ENCODE measurements at regions not wholly inside any gene's neighbourhood (a gene's known extent, or its start where the extent isn't known, plus 50 kb on each side); places are given as distances from the start of the nearest gene placed in this dataset.

DNA sequence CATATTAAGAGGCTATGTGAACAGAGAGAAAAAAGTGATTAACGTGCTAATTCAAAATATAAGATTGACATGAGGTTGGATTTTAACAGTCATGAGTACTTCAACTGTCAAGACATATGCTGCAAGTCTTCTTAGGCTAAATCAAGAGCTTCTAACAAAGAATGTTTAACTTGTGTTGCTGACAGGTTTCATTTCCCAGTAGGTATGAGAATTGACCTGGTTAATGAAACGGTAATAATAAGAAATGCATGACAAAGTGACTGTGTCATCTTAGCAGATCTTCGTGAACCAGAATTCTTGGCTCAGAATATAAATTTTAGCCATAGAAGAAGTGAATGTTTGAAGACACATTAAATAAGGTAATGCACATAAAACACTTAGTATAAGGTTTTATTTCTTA lies 132.6 kb upstream of the PTGFR start:
- DNase-seq (ENCODE audit: low read depth) = no peak

DNA sequence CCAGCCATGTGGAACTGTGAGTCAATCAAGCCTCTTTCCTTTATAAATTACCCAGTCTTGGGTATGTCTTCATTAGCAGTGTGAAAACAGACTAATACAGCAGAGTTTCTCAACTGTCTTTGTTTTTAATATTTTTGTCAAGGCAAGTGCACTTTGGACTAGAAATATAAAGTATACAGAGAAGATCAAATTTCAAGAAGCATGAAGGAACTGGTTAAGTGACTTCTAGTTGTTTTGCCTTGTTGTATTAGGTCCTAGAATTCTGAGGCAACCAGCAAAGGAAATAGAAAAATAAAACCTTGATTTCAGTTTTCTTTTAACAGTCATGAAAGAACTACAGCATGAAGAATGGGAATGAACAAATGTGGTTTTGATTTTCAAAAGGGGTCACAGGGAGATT lies 131.1 kb upstream of the PTGFR start:
- DNase-seq (ENCODE audit: low read depth) = no peak

DNA sequence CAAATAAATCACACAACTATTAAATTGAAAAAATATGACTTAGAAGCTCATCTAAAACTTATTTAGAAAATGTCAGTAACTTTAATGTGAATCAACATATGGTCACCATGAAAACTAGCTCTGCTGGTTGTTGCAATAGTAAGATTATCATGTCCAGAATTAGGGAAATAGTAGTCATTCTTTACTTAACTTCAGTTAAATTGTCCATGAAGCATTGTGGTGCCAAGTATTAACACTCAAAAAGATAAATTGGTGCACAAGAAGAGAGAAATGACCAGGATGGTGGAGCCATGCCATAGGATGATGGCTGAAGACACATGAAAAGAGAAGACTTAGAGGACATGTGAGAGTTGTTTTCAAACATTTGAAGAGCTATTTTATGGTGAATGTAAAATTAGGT lies 130.2 kb upstream of the PTGFR start:
- no peak for DNase-seq (ENCODE audit: low read depth)

DNA sequence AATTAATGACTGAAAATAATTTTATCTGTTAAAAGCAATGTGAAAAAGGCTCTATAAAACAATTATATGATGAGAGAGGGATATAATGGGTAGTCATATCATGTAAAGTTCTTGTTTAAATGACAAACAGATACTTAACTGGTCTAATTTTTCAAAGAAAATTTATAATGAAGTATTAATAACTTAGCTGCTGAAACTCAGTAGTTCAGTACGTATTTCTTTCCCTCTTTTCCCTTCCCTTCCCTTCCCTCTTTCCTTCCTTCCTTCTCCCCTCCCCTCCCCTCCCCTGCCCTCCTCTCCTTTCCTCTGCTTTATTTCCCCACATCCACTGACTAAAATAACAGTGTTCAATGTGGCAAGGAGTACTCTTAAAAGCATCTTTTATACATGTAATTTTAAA lies 123.1 kb upstream of the PTGFR start:
- DNase-seq (ENCODE audit: low read depth) = no peak

DNA sequence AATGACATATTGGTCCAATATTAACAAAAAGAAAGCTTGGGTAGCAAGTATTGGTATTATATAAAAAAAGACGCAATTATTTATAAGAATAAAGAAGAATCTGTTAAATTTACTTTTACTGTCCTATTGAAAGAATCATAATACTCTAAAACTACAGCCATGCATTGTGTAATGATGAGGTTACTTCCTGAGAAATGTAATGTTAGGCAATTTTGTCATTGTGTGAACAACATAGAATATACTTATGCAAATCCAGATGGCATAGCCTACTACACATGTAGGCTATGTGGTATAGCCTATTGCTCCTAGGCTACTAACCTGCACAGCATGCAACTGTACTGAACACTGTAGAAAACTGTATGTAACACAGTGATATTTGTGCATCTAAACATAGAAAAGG lies 121.2 kb upstream of the PTGFR start:
- DNase-seq (ENCODE audit: low read depth) = no peak

DNA sequence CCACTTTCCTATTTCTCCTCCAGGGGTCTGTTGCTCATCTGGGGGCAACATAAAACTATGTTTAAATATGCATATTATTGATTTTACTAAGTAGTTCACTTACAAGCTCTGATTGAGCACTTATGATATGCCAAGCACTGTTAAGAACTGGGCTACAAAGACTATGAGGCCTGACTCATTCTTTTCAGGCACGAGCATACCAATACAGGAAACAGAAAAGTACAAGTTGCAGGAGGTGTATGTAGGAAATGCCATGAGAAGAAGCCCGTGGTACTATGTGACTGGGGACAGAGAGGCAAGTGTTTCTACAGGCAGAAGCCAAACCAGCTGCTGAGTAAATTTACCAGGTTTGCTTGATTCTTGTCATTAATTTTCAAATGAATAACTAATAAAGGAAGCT lies 120.4 kb upstream of the PTGFR start:
- peak; percentile 74 for DNase-seq (ENCODE audit: low read depth)

DNA sequence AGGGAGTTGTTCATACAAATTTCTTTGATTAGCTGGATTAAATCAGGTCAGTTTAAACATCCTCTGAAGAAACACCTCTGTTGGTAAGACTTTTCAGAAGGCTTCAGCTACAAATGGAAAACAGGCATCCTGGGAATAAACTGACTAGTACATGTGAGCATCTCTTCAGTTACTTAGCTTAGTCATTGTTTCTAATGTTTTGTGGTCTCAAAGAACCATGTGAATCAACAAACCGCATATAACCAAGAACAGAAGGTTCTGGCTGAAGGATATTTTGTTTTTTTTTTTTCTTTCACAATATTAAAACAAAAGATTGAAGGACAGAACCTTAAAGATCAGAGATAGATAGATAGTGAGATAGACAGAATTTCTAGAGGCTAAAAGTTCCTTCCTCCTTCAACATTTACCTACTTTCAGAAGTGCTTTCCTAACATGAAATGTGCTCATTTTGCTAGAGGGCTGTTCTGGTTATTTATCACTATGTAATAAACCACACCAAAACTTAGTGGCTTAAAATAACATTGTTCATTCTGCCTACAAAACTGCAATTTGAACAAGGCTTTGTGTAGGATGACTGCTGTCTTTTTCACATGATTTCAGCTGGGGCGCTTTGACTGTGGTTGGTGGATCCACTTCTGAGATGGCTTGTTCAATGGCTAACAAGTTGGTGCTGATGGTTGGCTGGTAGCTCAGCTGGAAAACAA lies 119.8 kb upstream of the PTGFR start:
- DNase-seq (ENCODE audit: low read depth) = peak; percentile 93

DNA sequence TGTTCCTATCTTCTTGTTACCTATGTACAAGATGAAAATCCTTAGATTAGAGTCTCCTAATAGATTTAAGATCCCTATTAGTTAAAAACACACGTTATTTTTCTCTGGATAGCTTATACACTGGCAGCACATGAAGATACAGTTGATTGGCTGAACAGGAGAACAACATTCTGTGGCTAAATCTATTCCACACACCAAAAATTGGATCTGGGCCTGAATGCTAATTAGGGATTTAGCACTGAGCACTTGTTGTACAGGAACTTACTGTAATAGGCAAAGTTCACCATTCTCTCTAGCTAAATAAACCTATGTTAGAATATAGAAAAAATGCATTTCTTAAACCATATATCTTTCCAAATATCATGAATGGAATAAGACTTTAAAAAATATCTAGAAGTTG lies 117.1 kb upstream of the PTGFR start:
- DNase-seq (ENCODE audit: low read depth) = no peak

DNA sequence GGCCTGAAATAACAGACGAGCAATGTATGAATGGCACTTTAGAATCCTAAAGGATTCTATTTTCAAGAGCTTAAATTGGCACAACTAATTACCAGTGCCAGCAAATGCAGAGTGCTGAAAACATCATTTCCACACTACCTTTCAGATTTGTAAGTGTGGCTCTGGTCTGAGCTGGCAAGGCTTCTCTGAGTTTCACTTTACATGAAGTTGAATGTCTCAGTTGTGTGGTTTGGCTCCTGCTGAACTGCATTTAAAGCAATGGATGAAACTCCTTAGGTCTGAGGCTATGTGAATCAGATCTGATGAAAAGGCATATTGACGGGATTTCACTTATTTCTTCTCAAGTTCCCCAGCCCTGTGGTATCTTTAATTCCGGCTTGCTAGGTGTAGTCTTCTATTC lies 114.8 kb upstream of the PTGFR start:
- peak; percentile 71 for DNase-seq (ENCODE audit: low read depth)

DNA sequence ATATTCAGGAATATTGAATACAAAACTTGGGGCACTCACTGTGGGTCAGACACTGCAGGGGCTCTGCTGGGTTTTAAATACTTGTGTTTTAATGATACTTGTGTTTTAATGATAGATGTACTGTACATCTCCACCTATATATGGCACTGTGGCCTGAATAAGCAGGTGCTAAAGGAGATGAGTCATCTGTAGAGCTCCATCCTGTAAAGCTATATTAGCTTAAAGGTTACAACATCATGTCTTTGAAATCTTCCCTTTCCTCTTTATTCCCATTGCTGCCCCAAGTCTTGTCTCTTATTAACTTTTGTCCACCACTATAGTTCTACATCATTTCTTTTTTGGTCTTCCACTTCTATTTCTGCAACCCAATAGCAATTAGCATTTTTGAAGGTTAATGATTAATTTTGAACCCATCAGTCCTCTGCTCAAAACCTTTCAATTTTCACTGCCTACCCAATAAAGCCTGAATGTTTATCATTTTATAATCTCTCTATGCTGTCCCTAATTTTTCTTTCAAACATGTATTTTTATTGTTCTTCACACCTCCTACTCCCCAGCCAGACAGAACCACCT lies 113.3 kb upstream of the PTGFR start:
- DNase-seq (ENCODE audit: low read depth) = peak; percentile 30

DNA sequence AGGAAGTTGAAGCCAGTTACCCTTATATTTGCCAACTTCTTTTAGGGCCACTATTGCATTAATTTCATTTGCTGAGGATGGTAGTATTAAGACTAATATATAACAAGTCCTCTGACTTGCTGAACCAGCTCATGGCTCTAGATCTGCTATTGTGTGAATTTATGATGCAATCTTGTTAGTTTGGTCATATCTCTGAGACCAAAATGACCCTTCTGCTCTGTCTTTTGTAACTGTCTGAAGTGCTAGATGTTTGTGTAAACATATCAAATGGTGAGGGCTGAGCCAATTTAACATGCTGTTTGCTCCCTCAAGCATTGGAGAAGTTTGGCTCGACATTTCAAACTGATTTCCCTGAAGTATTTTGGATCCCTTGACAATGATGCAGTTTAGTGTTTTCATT lies 106.9 kb upstream of the PTGFR start:
- no peak for DNase-seq (ENCODE audit: low read depth)

DNA sequence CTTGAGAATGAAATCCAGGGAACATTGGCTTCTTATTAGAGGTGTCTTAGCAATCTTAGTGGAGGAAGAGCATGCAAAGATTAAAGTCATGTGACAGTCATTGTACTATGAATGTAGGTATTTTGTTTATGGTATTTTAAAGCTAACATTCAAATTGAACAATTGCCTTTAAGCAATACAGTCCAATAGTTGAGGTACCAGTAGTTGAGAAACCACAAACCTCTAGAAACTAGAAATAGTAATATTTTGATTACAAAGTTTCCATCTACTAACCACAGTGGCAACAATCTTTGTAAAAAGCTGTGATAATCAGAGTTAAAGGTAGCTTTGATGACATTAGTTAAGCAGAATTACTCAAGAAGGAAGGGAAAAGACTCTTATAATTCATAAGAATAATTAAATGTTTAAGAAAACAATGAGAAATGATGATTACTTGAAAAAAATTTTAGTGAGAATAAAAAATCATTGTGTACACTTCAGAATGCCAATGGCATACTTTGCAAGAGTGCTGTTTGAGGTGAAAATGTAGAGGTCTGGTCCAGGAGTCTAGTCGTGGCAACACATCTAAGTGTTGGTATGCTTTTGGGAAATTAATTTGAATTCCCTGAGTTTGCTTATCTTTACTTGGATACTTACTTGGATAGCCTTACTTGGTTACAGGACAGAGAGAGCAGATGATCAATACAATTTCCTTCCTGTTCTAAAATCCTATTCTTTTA lies 104.9 kb upstream of the PTGFR start:
- no peak for DNase-seq (ENCODE audit: low read depth)

DNA sequence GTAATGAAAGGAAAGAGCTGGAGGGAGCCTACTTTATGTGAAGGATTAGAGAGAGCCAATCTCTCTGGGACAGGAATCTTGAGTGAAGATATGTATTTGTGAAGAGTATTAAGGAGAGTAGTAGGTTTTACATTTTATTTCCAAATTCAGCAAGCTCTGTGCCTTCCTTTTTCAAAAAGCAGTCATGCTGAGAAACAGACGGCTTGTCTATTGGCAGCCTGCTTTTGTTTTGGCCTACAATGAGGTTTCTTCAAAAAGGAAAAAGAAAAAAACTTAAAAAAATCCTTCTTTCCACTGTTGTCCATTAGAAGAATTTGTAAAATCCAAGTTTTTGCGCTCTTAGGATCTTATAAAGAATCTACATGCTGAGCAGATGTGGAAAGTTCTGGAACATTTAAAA lies 103.6 kb upstream of the PTGFR start:
- DNase-seq (ENCODE audit: low read depth) = no peak

DNA sequence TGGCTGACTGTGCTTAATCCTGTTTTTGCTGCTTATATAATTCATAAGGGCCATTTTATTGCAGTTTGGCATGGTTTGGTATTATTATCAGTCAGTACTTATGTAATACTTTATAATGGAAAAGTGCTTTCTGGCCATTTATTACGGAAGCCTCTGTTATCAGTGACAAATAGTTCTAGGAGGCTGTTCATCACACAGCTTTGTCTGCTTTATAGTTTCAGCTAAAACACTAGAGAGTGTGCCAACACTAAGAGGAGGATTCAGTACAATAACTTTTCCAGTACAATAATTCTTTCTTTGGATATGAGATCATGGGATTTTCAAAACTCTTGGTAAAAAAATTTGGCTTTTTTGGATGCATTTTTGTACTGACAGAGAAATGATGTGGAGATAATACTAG lies 102.9 kb upstream of the PTGFR start:
- no peak for DNase-seq (ENCODE audit: low read depth)

DNA sequence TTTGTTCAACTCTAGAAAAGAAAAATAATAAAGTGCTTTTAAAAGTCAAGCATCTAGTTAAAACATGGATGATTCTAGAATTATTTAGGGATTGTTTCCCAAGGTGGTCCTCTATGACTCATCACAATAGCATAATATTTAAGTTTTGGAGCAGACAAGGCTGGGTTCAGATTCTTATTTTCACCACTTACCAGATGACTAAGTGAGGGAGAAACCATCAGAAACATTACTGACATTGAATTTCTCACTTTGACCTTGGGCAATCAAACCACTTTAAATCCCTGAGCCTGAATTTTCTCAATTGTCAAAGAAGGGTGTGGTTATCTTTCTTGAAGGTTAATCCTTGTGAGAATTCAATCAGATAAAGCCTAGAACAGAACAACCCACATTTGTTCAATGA lies 102.5 kb upstream of the PTGFR start:
- no peak for DNase-seq (ENCODE audit: low read depth)

DNA sequence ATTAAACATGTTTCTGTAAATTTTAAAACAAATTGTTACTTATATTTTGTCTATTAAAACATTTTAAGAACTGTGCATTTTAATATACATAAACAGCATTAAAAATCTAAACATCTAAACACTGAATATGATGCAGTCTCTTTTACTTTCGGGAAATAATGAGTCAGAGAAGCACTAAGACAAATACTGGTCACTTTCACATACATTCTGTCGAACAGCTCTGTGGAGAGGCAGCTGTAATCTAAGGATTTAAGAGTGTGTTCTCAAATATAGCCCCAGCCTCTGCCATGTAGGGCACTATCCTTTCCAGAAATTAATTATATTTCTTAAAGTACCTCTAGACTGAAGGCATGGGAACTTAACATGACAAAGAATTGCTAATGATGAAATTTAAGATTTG lies 89.6 kb upstream of the PTGFR start:
- peak; percentile 41 for DNase-seq (ENCODE audit: low read depth)

DNA sequence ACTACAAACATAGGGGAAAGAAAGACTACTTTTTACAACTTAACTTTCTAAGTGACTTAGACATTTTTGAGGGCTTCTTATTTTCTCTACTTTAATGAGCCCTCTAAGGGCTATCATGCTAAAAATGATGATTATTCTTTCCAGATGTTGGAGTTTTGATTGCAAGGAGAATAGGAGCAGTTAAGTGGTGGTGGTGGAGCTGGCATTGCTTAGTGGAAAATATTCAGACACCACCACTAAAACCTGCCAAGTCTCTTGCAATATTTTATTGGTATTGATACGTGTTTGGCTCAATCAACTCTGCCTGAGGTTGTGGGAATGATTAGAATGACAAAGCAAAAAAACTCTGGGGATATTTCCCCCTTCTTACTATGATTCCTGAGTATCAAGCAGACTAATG lies 82.6 kb upstream of the PTGFR start:
- DNase-seq (ENCODE audit: low read depth) = peak; percentile 42

DNA sequence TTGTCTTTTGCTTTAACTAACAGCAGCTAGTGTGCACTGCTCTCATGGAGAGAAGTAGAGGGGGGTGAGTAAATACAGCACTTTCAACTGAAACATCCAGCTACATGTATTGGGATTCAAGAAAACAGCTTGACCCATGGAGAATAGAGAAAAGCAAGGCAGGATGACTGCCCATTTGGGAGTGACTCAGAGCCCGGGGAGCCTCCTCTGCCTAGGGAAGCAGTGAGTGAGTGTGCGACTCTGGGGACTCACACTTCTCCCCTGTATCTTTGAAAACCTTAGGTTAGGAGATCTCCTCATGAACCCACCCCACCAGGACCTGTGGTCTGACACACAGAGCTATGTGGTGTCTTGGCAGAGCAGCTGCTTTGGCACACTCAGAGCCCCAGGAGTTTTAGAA lies 82.0 kb upstream of the PTGFR start:
- DNase-seq (ENCODE audit: low read depth) = peak; percentile 73

DNA sequence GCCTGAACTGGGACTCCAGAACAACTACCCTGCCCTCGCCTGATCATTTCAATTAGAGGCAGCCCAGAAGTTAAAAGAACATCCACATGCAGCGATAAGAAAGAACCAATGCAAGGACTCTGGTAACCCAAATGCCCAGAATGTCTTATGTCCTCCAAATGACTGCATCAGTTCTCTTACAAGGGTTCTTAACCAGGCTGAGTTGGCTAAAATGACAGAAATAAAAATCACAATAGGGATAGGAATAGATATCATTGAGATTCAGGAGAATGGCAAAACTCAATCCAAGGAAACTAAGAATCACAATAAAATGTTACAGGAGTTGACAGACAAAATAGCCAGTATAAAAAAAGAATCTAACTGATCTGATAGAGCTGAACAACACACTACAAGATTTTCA lies 80.1 kb upstream of the PTGFR start:
- DNase-seq (ENCODE audit: low read depth) = no peak

DNA sequence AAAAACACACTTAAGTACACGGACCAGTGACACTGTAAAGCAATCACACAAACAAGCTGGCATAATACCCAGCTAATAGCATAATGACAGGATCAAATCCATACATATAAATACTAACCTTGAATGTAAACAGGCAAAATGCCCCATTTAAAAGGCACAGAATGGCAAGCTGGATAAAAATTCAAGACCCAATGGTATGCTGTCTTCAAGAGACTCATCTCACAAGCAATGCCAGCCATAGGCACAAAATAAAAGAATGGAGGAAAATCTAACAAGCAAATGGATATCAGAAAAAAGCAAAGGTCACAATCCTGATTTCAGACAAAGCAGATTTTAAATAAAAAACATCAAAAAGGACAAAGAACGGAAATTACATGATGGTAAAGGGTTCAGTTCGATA lies 79.1 kb upstream of the PTGFR start:
- DNase-seq (ENCODE audit: low read depth) = no peak

DNA sequence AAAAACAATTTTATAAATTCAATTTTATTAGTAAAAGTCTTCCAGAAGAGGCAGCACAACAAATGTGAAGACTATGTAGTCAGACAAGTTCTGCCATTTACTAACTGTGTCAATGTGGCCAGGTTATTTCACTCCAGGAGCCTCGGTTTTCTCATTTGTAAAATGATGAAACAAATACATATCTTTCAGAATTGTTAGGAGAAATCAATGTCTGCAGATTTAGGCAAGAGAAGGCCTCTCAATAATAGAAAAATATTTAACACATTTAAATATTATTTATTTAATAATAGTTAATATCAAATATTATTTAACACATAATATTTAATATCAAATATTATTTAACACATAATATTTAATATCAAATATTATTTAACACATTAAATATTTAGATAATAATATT lies 75.6 kb upstream of the PTGFR start:
- no peak for DNase-seq (ENCODE audit: low read depth)

DNA sequence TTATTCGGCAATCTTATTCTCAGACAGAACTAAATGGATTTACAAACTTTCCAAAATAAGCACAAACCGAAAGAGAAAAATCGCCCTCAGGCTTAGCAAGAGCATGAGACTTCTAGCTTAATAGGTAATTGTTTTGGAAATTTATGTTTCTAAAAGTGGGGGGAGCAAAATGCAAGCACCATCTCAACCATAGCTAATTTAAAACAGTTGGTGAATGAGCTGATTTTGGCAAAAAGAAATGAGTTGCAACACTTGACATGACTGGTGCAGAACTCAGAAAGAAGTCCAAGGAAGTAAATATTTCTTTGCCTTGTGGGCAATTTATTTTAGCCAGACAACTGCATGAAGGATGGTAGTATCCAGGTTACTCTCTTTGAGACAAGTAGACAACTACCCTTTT lies 71.5 kb upstream of the PTGFR start:
- DNase-seq (ENCODE audit: low read depth) = peak; percentile 98

DNA sequence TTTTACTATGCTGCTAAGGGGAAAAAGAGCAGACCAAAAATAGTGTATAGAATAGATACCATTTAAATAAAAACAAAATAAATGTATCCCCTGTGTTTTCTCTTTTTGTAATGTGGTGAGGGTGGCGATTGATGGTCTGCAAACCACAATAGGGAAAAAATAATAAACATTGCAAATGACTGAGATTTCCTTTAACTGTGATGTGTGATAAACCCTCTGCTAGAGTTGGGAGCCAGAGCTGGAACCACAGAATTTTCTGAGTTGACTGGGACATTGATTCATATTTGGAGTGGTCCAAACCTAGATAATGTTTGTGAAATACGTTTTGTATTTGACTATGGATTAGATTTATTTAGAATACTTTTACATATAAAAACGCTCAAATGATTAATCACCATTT lies 70.6 kb upstream of the PTGFR start:
- DNase-seq (ENCODE audit: low read depth) = peak; percentile 42

DNA sequence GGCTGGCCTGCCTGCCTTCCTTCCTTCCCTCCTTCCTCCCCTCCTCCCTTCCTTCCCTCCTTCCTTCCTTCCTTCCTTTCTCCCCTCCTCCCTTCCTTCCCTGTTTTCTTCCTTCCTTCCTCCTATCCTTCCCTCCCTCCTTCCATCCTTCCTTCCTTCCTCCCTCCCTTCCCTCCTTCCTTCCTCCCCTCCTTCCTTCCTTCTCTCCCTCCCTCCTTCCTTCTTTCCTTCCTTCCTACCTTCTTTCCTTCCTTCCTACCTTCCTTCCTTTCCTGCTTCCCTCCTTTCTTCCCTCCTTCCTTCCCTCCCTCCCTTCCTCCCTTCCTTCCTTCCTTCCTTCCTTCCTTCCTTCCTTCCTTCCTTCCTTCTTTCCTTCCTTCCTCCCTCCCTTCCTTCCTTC lies 70.1 kb upstream of the PTGFR start:
- no peak for DNase-seq (ENCODE audit: low read depth)

All from RPMI7951 (cell line).